Natural killer cell (primary cell): ENCODE measurements at regions not wholly inside any gene's neighbourhood (a gene's known extent, or its start where the extent isn't known, plus 50 kb on each side); places are given as distances from the start of the nearest gene placed in this dataset.

Experiments used
- ATAC-seq, 3 donors: fragments of 150-1000 bp in 2 of 3; fragments of 200-7000 bp in 1 of 3; cut with Tn5 transposase; 1 replicate in 1 of 3; 2 replicates in 2 of 3; pipeline ENCODE4 v1.10.0; 2021; ENCODE audit warnings: mild to moderate bottlenecking in 2 of 3, moderate library complexity in 2 of 3
- DNase-seq, 2 donors: peaks; one replicate each; pipeline versions ENCODE4 v3.0.0 to v3.0.0-alpha.2; 2013 to 2021; ENCODE audit warnings: mixed read lengths in 1 of 2
- H3K27ac ChIP-seq: one replicate; pipeline ENCODE4 v1.5.1; 2013; ENCODE audit warnings: mild to moderate bottlenecking, low read length
- H3K27me3 ChIP-seq: one replicate; pipeline ENCODE4 v1.6.1; 2013; ENCODE audit warnings: low read length; ENCODE audit not compliant: control insufficient read depth, insufficient read depth
- H3K36me3 ChIP-seq: one replicate; pipeline ENCODE4 v1.6.1; 2013; ENCODE audit warnings: low read length; ENCODE audit not compliant: control insufficient read depth, insufficient read depth
- H3K4me1 ChIP-seq: one replicate; pipeline ENCODE4 v1.6.1; 2013; ENCODE audit warnings: low read length; ENCODE audit not compliant: control insufficient read depth, insufficient read depth
- H3K4me3 ChIP-seq: one replicate; pipeline ENCODE4 v1.5.1; 2013; ENCODE audit warnings: low read length
- H3K9me3 ChIP-seq: one replicate; pipeline ENCODE4 v1.6.1; 2013; ENCODE audit warnings: low read length; ENCODE audit not compliant: control insufficient read depth, insufficient read depth
- H3K27ac Mint-ChIP-seq, 2 donors: one replicate each; pipeline ENCODE4 v1.8.0; 2022; ENCODE audit warnings: mild to moderate bottlenecking in 2 of 2, mixed read lengths in 2 of 2, moderate library complexity in 1 of 2
- H3K27me3 Mint-ChIP-seq, 2 donors: one replicate each; pipeline ENCODE4 v1.8.0; 2022; ENCODE audit warnings: low read depth in 2 of 2, mixed read lengths in 2 of 2
- H3K36me3 Mint-ChIP-seq: one replicate; pipeline ENCODE4 v1.8.0; 2022; ENCODE audit warnings: mixed read lengths
- H3K4me1 Mint-ChIP-seq, 2 donors: one replicate each; pipeline ENCODE4 v1.8.0; 2022; ENCODE audit warnings: mixed read lengths in 2 of 2
- H3K4me3 Mint-ChIP-seq: one replicate; pipeline ENCODE4 v1.8.0; 2022; ENCODE audit warnings: mild to moderate bottlenecking, moderate library complexity, mixed read lengths
- H3K9me3 Mint-ChIP-seq, 2 donors: one replicate each; pipeline ENCODE4 v1.8.0; 2022; ENCODE audit warnings: mixed read lengths in 2 of 2
- WGBS: methylation state at CpG from one replicate; pipeline ENCODE4 v1.1.7; 2013; ENCODE audit warnings: missing lambda C conversion rate; ENCODE audit not compliant: insufficient coverage; 5-methylcytosine and 5-hydroxymethylcytosine counted together
- intact Hi-C: fragments of 100-400 bp; cut with micrococcal nuclease; formaldehyde crosslinking; loops from one replicate; pipeline ENCODE4 v1.14.2; 2022
- TF ChIP-seq, protein P1 (sequence below): fragments of 200-600 bp; IDR thresholded peaks from one replicate; pipeline ENCODE4 v1.8.0; 2022; ENCODE audit warnings: antibody characterized with exemption

DNA sequence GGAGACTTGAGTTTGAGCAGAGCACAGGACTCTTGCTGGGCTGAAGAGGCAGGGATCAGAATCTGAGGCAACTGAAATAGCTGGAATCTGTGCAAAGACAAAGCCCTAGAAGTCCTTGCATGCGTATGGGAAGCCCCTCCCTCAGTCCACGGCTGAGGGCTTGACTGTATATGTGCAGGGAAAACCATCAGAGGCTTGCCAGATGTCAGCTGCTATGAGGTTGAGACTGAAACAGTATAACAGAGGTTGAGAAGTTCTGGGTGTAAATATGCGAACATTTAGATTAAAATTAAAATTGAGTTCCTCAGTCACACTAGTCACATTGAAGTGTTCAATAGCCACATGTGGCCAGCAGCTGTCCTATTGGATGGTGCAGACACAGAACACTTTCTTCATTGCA lies 108.8 kb upstream of the NEDD9 start:
- no peak overlapping the region for H3K4me3 ChIP-seq
- H3K27me3 ChIP-seq: no peaks in the 10 kb centered on the region
- DNase-seq: no peak
- 90% methylated on average over 3 of the region's 3 CpGs for WGBS
- intact Hi-C loops: no loop called here
- H3K27ac Mint-ChIP-seq: peak overlapping the region in 1 of 2 donors; percentile 55
- no peak for ATAC-seq
- H3K27me3 Mint-ChIP-seq: no peaks in the 10 kb centered on the region
- no peak overlapping the region for H3K4me3 Mint-ChIP-seq
- H3K36me3 ChIP-seq: peaks cover 8% of the 10 kb centered on the region
- no peaks in the 10 kb centered on the region for H3K9me3 Mint-ChIP-seq
- no peaks in the 10 kb centered on the region for H3K9me3 ChIP-seq
- H3K36me3 Mint-ChIP-seq: peaks cover 12% of the 10 kb centered on the region
- peaks cover 3% of the 10 kb centered on the region for H3K4me1 ChIP-seq
- no peak overlapping the region for H3K27ac ChIP-seq
- peaks cover 71 to 78% of the 10 kb centered on the region in 2 donors for H3K4me1 Mint-ChIP-seq
- TF ChIP-seq, protein P1, sequence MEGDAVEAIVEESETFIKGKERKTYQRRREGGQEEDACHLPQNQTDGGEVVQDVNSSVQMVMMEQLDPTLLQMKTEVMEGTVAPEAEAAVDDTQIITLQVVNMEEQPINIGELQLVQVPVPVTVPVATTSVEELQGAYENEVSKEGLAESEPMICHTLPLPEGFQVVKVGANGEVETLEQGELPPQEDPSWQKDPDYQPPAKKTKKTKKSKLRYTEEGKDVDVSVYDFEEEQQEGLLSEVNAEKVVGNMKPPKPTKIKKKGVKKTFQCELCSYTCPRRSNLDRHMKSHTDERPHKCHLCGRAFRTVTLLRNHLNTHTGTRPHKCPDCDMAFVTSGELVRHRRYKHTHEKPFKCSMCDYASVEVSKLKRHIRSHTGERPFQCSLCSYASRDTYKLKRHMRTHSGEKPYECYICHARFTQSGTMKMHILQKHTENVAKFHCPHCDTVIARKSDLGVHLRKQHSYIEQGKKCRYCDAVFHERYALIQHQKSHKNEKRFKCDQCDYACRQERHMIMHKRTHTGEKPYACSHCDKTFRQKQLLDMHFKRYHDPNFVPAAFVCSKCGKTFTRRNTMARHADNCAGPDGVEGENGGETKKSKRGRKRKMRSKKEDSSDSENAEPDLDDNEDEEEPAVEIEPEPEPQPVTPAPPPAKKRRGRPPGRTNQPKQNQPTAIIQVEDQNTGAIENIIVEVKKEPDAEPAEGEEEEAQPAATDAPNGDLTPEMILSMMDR: no peak

DNA sequence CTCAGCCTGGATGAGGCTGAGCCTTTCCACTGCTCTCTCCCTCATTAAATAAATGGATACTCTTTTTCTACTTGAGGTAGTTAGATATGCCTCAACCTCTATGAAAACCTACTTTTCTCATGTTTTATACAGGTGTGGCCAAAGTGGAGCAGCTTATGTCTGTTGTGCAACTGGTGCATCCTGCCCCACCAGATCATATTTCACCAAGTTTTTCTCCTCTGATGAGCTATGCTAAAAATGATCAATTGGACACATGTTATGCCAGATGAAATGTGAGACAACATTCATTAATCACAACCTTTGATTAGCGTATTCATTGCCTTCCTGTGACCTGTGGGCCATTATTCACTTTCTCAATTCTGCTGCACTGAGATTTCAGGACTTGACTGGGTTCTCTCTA lies 106.9 kb upstream of the NEDD9 start:
- Histone ChIP-seq H3K4me3 (no peak overlapping the region), H3K4me1 (no peaks in the 10 kb centered on the region), H3K9me3 (no peaks in the 10 kb centered on the region), H3K36me3 (peaks cover 8% of the 10 kb centered on the region), H3K27me3 (no peaks in the 10 kb centered on the region), H3K27ac (no peak overlapping the region)
- TF ChIP-seq, protein P1: no peak
- H3K9me3 Mint-ChIP-seq: no peaks in the 10 kb centered on the region
- H3K4me3 Mint-ChIP-seq: no peak overlapping the region
- ATAC-seq (no peak), DNase-seq (no peak)
- H3K27ac Mint-ChIP-seq: peak overlapping the region in 1 of 2 donors; percentile 20
- intact Hi-C loops: no loop called here
- WGBS: 100% methylated on average over 1 of the region's 1 CpG
- no peaks in the 10 kb centered on the region for H3K27me3 Mint-ChIP-seq
- H3K4me1 Mint-ChIP-seq: peaks cover 71 to 76% of the 10 kb centered on the region in 2 donors
- peaks cover 12% of the 10 kb centered on the region for H3K36me3 Mint-ChIP-seq

DNA sequence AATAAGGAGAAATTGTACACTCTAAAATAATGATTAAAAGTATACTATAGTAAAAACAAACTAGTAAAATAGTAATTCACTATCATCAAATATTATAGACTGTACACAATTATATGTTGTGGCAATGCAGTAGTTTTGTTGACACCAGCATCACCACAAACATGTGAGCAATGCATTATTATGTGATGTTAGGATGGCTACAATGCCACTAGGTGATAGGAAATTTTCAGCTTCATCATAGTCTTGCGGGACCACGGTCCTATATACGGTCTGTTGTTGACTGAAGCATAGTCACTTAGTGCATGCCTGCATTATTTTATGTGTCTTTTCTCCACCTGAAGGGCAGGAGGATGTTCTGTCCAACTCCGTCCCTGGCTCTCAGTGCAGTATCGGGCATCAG lies 104.8 kb upstream of the NEDD9 start:
- Histone ChIP-seq H3K27ac (no peak overlapping the region), H3K4me1 (peaks cover 6% of the 10 kb centered on the region), H3K27me3 (no peaks in the 10 kb centered on the region), H3K9me3 (no peaks in the 10 kb centered on the region), H3K36me3 (peaks cover 9% of the 10 kb centered on the region), H3K4me3 (no peak overlapping the region)
- H3K4me3 Mint-ChIP-seq: no peak overlapping the region
- DNase-seq: no peak
- no peaks in the 10 kb centered on the region for H3K27me3 Mint-ChIP-seq
- intact Hi-C loops: no loop called here
- WGBS: 97% methylated on average over 5 of the region's 5 CpGs
- H3K9me3 Mint-ChIP-seq: no peaks in the 10 kb centered on the region
- no peak for ATAC-seq
- H3K36me3 Mint-ChIP-seq: peaks cover 12% of the 10 kb centered on the region
- H3K27ac Mint-ChIP-seq: peak overlapping the region in 1 of 2 donors; percentile 45
- H3K4me1 Mint-ChIP-seq: peaks cover 64 to 77% of the 10 kb centered on the region in 2 donors
- TF ChIP-seq, protein P1: no peak

DNA sequence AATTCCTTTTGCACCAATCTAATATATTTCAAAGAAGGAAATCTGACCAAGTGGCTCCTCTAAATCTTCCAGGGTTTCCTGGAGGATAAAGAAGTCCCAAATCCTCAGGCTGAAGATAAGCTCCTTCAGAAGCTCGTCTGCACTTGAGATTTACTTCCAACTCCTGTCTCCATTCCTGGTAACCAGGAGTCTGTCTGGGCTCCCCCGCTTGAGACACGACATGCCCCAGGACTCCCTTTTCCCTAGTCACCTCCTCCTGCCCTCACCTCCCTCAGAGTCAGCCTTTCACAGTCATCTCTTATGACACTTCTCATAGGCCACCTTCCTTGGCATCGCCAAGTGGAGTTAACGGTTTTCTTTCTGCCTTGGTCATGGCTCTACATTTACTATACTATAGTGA lies 103.4 kb upstream of the NEDD9 start:
- H3K9me3 ChIP-seq: no peaks in the 10 kb centered on the region
- H3K27ac Mint-ChIP-seq: peak overlapping the region in 1 of 2 donors; percentile 15
- no peaks in the 10 kb centered on the region for H3K27me3 Mint-ChIP-seq
- no peak for ATAC-seq
- H3K36me3 ChIP-seq: peaks cover 4% of the 10 kb centered on the region
- no peaks in the 10 kb centered on the region for H3K9me3 Mint-ChIP-seq
- no peak overlapping the region for H3K27ac ChIP-seq
- WGBS: 99% methylated on average over 4 of the region's 5 CpGs
- H3K27me3 ChIP-seq: no peaks in the 10 kb centered on the region
- intact Hi-C loops: no loop called here
- H3K4me3 ChIP-seq: no peak overlapping the region
- TF ChIP-seq, protein P1: no peak
- peaks cover 12% of the 10 kb centered on the region for H3K36me3 Mint-ChIP-seq
- peaks cover 64 to 78% of the 10 kb centered on the region in 2 donors for H3K4me1 Mint-ChIP-seq
- H3K4me3 Mint-ChIP-seq: no peak overlapping the region
- no peak for DNase-seq
- H3K4me1 ChIP-seq: peaks cover 11% of the 10 kb centered on the region
